C4-2B (cell line): ENCODE measurements at regions not wholly inside any gene's neighbourhood (a gene's known extent, or its start where the extent isn't known, plus 50 kb on each side); places are given as distances from the start of the nearest gene placed in this dataset.

Experiments used
- ZFX ChIP-seq: fragments of 450-650 bp; IDR thresholded peaks from 2 replicates; pipeline ENCODE4 v1.6.1; 2017
- TF ChIP-seq, protein P1 (sequence below): fragments of 450-650 bp; conservative IDR thresholded peaks from 2 replicates; pipeline ENCODE4 v1.5.1; 2017; ENCODE audit warnings: mild to moderate bottlenecking

DNA sequence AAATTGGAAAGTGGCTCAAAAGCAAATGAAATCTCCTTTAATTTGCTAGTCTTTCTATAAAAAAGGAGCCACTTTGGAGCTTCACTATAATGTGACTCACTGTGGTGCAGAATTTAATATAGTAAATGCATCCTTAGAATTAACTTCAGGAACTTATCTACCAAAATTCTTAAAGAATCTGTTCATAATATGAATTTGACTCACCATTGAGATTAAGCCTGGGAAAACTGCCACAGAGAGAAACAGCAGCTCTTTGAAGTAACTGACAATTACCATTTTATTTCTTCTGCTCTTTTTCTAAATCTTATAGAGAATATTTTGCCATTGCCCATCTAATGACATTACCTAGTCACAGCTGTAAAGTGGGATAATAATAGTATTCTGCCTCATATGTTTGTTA, 211.9 kb upstream of the CDH6 start:
- TF ChIP-seq, protein P1, sequence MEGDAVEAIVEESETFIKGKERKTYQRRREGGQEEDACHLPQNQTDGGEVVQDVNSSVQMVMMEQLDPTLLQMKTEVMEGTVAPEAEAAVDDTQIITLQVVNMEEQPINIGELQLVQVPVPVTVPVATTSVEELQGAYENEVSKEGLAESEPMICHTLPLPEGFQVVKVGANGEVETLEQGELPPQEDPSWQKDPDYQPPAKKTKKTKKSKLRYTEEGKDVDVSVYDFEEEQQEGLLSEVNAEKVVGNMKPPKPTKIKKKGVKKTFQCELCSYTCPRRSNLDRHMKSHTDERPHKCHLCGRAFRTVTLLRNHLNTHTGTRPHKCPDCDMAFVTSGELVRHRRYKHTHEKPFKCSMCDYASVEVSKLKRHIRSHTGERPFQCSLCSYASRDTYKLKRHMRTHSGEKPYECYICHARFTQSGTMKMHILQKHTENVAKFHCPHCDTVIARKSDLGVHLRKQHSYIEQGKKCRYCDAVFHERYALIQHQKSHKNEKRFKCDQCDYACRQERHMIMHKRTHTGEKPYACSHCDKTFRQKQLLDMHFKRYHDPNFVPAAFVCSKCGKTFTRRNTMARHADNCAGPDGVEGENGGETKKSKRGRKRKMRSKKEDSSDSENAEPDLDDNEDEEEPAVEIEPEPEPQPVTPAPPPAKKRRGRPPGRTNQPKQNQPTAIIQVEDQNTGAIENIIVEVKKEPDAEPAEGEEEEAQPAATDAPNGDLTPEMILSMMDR = no peak
- TF ChIP-seq ZFX = no peak
